ENCODE measurements at regions not wholly inside any gene's neighbourhood (a gene's known extent, or its start where the extent isn't known, plus 50 kb on each side); places are given as distances from the start of the nearest gene placed in this dataset.
"Not testable (repeated sequence)": the region's sequence is repeated elsewhere in the genome, so short reads cannot be mapped to it uniquely, and the experiment has no call there.

DNA sequence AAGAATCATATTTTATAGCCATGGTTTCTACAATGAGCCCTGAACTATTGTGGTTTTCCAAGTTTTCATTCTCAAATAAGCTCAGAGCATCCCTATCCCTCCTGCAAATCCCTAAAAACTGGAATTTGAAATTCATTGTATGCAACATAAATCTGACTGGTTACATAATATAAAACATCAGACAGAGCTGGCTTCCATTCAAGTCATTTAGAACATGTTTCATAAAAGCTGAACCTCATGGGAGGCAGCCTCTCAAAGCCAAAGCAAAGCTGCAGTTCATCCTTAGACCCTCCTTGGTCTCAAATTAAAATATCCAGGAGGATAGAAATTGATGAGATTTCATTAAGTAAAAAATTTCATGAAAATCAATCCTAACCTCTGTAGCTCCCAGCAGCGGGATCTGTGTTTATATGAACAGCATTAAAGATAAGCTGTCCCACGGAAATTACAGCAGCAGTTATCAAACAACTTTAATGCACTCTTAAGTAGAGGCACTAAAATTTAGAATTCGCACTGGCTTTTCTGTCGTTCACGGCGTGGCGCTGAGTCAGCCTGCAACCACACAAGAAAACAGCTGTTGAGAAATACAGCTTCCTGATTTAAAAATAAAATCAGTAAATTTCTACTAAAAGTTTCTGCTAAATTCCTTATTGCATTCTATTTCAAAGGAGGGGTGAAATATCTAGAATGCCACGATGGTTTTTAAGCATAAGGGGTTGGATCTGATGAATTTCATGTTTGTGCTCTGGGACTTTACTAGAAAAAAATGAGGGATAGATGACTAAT lies 99.9 kb upstream of the TIAM1 start:
- Mint-ChIP-seq H3K36me3 (no peaks in the 10 kb centered on the region), H3K4me1 (ENCODE audit: low read depth in 2 of 2) (peaks cover 45 to 58% of the 10 kb centered on the region in 2 donors), H3K9me3 (no peaks in the 10 kb centered on the region), H3K27me3 (no peaks in the 10 kb centered on the region), H3K4me3 (peak overlapping the region; percentile 72), H3K27ac (peak overlapping the region; percentile 76 to 89)
- DNase-seq (ENCODE audit: low spot score) (peak; percentile 64), ATAC-seq (peak; percentile 55 to 78)

DNA sequence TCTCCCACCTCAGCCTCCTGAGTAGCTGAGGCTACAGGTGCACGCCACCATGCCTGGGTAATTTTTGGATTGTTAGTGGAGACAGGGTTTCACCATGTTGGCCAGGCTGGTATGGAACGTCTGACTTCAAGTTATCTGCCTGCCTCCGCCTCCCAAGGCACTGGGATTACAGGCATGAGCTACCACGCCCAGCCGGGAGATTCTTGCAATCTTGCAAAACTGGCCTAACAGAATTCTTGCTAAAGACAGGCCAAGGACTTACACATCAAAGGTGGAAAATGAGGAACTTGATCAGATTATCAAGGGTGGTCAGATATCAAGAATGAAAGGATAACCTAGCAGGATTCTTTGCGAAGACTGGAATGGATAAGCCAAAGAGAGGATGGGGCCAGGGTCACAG lies 98.3 kb upstream of the TIAM1 start:
- H3K27me3 Mint-ChIP-seq, result no peaks in the 10 kb centered on the region
- ATAC-seq (no peak), DNase-seq (ENCODE audit: low spot score) (no peak)
- no peaks in the 10 kb centered on the region for H3K36me3 Mint-ChIP-seq
- H3K4me3 Mint-ChIP-seq, result no peak overlapping the region
- H3K4me1 Mint-ChIP-seq (ENCODE audit: low read depth in 2 of 2), result peaks cover 37 to 49% of the 10 kb centered on the region in 2 donors
- no peaks in the 10 kb centered on the region for H3K9me3 Mint-ChIP-seq
- H3K27ac Mint-ChIP-seq, result no peak overlapping the region

DNA sequence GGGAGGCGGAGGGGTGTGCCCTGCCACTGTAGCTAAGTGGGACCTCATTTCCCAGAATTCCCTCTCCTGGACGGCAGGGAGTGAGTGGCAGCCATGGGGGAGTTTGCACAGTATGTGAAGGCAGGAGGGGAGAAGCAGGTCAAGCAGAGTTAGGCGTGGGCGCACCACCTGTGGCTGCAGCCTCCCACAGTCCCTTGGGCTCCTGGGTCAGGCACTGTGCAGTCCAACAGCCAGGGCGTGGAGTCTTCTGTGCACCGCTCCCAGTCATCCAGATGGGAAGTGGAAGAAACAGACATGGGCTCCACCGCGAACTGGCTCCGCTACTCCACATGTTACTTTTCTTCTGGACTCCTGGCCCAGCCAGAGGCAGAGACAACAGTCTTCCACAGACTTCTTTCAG lies 85.4 kb upstream of the TIAM1 start:
- no peak overlapping the region for H3K4me3 Mint-ChIP-seq
- H3K4me1 Mint-ChIP-seq (ENCODE audit: low read depth in 2 of 2), result peaks cover 8 to 9% of the 10 kb centered on the region in 2 donors
- ATAC-seq, result no peak
- no peak for DNase-seq (ENCODE audit: low spot score)
- no peaks in the 10 kb centered on the region for H3K36me3 Mint-ChIP-seq
- no peaks in the 10 kb centered on the region for H3K9me3 Mint-ChIP-seq
- no peak overlapping the region for H3K27ac Mint-ChIP-seq
- H3K27me3 Mint-ChIP-seq, result no peaks in the 10 kb centered on the region

DNA sequence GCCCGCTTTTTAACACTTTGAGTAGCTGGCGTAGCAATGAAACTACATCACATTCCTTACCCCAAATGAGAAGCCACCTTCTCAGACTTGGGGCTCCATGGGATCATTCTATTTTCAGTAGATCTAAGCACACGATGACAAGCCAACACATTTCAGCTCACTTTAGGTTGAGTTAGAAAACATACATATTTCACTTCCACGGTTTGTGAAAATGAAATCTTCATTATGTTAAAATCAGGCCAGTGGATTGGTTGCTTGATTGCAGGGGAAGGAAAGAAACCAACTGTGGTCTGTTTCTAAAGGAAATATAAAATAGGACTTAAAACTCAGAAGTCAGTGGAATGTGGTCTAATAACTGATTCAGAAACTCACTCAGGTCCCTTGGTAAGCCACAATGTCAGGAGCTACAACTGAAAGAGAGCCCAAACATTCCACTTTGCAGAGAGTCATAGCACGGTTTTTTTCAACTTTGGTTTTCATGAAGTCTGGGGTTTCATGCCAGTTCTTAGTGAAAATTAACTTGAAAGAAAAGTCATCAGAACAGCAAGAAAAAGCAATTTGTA lies 82.3 kb upstream of the TIAM1 start:
- peaks cover 8 to 9% of the 10 kb centered on the region in 2 donors for H3K4me1 Mint-ChIP-seq (ENCODE audit: low read depth in 2 of 2)
- no peaks in the 10 kb centered on the region for H3K9me3 Mint-ChIP-seq
- peak overlapping the region; percentile 40 for H3K4me3 Mint-ChIP-seq
- no peak for DNase-seq (ENCODE audit: low spot score)
- H3K36me3 Mint-ChIP-seq, result no peaks in the 10 kb centered on the region
- no peaks in the 10 kb centered on the region for H3K27me3 Mint-ChIP-seq
- ATAC-seq, result peak; percentile 69 to 74
- H3K27ac Mint-ChIP-seq, result peak overlapping the region; percentile 41 to 44

DNA sequence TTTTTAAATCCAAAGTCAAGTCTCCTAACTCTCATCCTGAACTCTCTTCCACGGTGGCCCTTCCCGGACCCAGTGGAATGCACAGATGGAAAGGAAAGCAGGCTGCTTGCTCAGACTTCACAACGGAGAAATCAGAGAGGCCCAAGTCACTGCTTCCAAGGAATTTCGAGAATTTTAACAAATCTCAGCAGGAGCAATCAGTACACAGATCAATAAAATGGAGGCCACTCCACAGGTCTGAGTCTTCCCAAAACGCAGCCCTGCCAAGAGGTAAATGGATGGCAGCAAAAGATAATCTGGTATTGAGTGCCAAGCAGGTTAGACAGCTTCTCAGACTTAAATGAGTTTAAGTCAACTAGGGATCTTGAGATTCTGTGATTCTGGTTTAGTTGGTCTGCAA lies 81.1 kb upstream of the TIAM1 start:
- no peak for DNase-seq (ENCODE audit: low spot score)
- Mint-ChIP-seq H3K27ac (peak overlapping the region in 1 of 2 donors; percentile 39), H3K9me3 (no peaks in the 10 kb centered on the region), H3K27me3 (no peaks in the 10 kb centered on the region), H3K4me3 (no peak overlapping the region), H3K4me1 (ENCODE audit: low read depth in 2 of 2) (peaks cover 8 to 14% of the 10 kb centered on the region in 2 donors), H3K36me3 (no peaks in the 10 kb centered on the region)
- ATAC-seq, result no peak

DNA sequence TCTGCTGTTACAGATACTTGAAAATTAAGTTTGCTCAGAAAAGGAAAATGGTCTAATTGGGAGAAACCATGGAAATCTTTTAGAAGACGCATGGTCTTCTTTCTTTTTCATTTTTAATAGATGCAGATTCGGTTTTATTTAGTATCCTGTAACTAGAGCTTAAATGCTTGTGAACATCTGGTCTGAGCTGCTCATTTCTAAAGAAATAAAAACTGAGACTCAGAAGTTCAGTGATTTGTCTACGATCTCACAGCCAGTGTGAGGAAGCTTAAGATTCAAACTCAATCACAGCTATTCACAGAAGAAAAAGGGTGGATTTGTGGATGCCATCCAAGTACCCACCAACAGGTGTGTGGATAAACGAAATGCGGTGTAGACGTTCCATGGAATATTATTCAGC lies 80.0 kb upstream of the TIAM1 start:
- H3K4me3 Mint-ChIP-seq, result no peak overlapping the region

DNA sequence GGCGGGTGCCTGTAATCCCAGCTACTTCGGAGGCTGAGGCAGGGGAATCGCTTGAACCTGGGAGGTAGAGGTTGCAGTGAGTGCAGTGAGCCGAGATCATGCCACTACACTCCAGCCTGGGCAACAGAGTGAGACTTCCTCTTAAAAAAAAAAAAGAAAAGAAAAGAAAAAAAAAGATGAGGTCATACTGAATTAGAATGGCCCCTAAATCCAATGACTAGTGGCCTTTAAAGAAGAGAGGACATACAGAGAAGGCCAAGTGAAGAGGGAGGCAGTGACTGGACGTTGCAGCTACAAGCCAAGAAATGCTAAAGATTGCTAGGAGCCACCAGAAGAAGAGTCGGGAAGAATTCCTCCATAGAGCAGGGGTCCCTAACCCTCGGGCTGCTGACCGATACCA lies 76.9 kb upstream of the TIAM1 start:
- peaks cover under 1 to 8% of the 10 kb centered on the region in 2 donors for H3K4me1 Mint-ChIP-seq (ENCODE audit: low read depth in 2 of 2)
- no peaks in the 10 kb centered on the region for H3K36me3 Mint-ChIP-seq
- no peak for ATAC-seq
- H3K9me3 Mint-ChIP-seq, result no peaks in the 10 kb centered on the region
- H3K4me3 Mint-ChIP-seq, result no peak overlapping the region
- H3K27ac Mint-ChIP-seq, result no peak overlapping the region
- no peaks in the 10 kb centered on the region for H3K27me3 Mint-ChIP-seq
- no peak for DNase-seq (ENCODE audit: low spot score)

More for the DNA sequence above, 80.0 kb upstream of the TIAM1 start:
- Mint-ChIP-seq H3K9me3 (no peaks in the 10 kb centered on the region), H3K36me3 (no peaks in the 10 kb centered on the region), H3K4me1 (ENCODE audit: low read depth in 2 of 2) (peaks cover 8 to 15% of the 10 kb centered on the region in 2 donors), H3K27ac (no peak overlapping the region), H3K27me3 (no peaks in the 10 kb centered on the region)
- ATAC-seq, result no peak
- no peak for DNase-seq (ENCODE audit: low spot score)

DNA sequence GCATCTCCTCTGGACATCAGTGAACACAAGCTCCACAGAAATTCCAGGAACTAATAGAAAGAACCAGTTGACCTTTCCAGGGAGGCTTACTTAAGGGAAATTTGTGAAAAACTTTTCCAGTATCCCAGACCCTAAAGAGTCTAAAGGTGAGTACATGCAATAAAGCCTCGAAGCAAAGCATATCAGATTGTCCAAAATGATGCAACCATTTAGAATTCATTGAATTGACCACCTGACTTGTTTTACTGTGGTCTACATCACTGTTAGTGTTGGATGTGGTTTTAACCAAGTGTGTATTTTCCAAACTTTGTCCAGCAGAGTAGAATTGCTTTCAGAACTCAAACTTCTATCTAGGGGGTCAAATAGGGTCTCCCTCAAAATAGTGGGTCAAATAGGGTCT lies 76.3 kb upstream of the TIAM1 start:
- Mint-ChIP-seq H3K4me3 (no peak overlapping the region), H3K9me3 (no peaks in the 10 kb centered on the region), H3K27ac (no peak overlapping the region), H3K4me1 (ENCODE audit: low read depth in 2 of 2) (peaks cover 0 to 6% of the 10 kb centered on the region in 2 donors), H3K36me3 (no peaks in the 10 kb centered on the region), H3K27me3 (no peaks in the 10 kb centered on the region)
- ATAC-seq, result no peak
- no peak for DNase-seq (ENCODE audit: low spot score)

DNA sequence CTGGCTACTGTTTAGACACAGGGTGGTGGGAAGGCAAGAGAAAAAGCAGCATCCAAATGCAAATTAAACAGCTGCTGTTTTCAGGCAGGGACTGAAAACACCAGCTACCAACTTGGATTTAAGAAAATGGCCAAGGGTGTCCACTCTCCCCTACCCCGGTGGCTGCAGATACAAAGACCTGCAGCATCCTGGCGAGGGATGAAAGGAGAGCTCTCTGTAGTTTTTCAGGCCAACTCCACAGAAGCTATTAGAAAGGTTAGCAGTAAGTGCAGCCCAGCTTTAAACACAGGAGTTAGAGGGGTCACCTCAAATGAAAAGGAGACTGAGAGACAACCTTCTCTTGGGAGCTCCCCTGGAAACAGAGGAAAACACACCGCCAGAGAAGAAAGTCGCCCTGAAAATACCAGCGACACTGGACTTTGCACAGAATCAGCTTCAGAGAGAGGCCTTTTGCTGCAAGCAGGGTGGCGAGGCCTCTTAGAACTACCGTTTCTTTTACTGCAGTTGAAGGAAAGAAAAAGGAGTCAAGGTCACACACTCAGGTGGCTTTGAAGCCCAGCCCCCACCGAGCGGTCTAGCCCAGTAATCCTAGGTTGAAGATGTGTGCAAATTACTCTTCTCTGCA lies 74.4 kb upstream of the TIAM1 start:
- DNase-seq (ENCODE audit: low spot score) (no peak), ATAC-seq (no peak)
- no peaks in the 10 kb centered on the region for H3K36me3 Mint-ChIP-seq
- no peak overlapping the region for H3K4me3 Mint-ChIP-seq
- H3K27me3 Mint-ChIP-seq, result no peaks in the 10 kb centered on the region
- no peak overlapping the region for H3K27ac Mint-ChIP-seq
- no peaks in the 10 kb centered on the region for H3K9me3 Mint-ChIP-seq
- peaks cover 0 to 6% of the 10 kb centered on the region in 2 donors for H3K4me1 Mint-ChIP-seq (ENCODE audit: low read depth in 2 of 2)

DNA sequence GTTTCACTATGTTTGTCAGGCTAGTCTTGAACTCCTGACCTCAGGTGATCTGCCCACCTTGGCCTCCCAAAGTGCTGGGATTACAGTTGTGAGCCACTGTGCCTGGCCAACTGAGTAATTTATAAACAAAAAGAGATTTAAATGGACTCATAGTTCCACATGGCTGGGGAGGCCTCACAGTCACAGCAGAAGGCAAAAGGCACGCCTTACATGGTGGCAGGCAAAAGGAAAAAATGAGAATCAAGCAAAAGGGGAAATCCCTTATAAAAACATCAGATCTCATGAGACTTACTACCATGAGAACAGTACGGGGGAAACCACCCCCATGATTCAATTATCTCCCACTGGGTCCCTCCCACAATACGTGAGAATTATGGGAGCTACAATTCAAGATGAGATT lies 73.2 kb upstream of the TIAM1 start:
- ATAC-seq, H3K9me3 Mint-ChIP-seq: not testable (repeated sequence)

DNA sequence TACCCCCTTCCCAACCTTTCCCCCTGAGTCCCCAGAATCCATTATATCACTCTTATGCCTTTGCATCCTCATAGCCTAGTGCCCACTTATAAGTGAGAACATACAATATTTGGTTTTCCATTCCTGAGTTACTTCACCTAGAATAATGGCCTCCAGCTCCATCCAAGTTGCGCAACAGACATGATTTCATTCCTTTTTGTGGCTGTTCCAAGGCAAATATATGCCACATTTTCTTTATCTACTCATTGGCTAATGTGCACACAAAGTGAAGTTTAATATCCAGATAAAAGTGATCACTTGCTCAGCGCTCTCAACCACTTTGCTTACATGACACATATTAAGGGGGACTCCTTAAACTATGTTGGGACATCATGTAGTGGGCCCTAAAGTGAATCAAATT lies 72.4 kb upstream of the TIAM1 start:
- no peaks in the 10 kb centered on the region for H3K27me3 Mint-ChIP-seq
- H3K4me3 Mint-ChIP-seq, result no peak overlapping the region
- no peaks in the 10 kb centered on the region for H3K36me3 Mint-ChIP-seq
- ATAC-seq (no peak), DNase-seq (ENCODE audit: low spot score) (no peak)
- H3K27ac Mint-ChIP-seq, result no peak overlapping the region
- no peaks in the 10 kb centered on the region for H3K9me3 Mint-ChIP-seq
- peaks cover 0 to 6% of the 10 kb centered on the region in 2 donors for H3K4me1 Mint-ChIP-seq (ENCODE audit: low read depth in 2 of 2)

More for the DNA sequence above, 73.2 kb upstream of the TIAM1 start:
- H3K27ac Mint-ChIP-seq, result peak overlapping the region in 1 of 2 donors; percentile 68
- not testable (repeated sequence) for H3K27me3 Mint-ChIP-seq; DNase-seq (ENCODE audit: low spot score); H3K4me3 Mint-ChIP-seq; H3K4me1 Mint-ChIP-seq (ENCODE audit: low read depth in 2 of 2); H3K36me3 Mint-ChIP-seq

DNA sequence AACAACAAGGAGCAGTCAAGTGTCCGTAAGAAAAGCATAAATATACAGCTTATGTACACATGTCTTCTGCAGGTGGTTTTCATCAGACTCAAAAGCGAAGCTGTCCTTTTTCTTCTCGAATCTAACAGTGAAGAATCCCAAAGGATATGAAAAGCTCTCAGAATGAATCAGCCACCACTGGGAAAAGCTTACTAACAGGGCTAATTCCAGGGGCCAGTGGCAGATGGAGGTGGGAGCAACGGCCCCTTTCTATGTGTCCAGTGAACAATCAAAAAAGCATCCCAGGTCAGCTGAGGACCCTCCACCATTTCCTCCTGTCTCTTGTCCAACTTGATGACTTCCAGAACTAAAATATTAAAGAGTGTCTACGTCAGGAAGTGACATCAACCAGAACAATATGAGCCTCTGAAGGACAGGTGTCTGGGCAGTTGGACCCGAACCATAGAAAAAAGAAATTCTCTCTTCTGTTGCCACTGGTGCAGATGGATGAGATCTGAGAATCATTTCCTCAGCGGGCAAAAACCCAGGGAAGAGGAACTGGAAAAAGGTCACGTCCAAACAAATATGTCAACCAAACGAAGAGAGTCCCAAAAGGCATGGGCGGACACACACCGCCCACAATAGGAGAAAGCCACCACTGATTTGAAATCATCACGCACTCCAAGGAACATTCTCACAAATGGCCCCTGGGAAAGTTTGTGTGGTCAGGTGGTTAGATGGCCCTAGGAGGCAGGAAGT lies 70.4 kb upstream of the TIAM1 start:
- no peaks in the 10 kb centered on the region for H3K27me3 Mint-ChIP-seq
- no peaks in the 10 kb centered on the region for H3K9me3 Mint-ChIP-seq
- no peak overlapping the region for H3K27ac Mint-ChIP-seq
- H3K4me1 Mint-ChIP-seq (ENCODE audit: low read depth in 2 of 2), result no peaks in the 10 kb centered on the region
- no peaks in the 10 kb centered on the region for H3K36me3 Mint-ChIP-seq
- H3K4me3 Mint-ChIP-seq, result no peak overlapping the region
- no peak for DNase-seq (ENCODE audit: low spot score)
- ATAC-seq, result no peak

DNA sequence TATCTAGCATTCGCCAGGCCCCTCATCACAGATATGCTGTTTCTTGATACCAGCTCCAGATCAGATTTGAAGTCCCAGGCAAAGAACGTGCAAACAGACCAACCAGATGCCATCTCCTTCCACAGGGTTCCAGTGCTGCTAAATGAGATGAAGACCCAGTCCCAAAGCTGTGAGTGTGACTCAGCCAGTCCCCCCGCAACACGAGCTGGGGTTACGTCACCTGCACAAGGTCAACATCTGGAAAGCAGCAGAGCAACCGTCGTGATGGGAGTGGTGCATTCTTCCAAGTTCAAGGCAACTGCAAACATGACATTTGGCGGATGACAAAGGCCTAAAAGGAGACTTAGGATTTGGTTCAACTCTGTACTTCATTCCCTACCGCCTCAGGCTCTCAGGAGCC lies 69.6 kb upstream of the TIAM1 start:
- Mint-ChIP-seq H3K4me1 (ENCODE audit: low read depth in 2 of 2) (no peaks in the 10 kb centered on the region), H3K4me3 (no peak overlapping the region), H3K27me3 (no peaks in the 10 kb centered on the region), H3K36me3 (no peaks in the 10 kb centered on the region), H3K9me3 (no peaks in the 10 kb centered on the region), H3K27ac (no peak overlapping the region)
- ATAC-seq (no peak), DNase-seq (ENCODE audit: low spot score) (no peak)

Measured in natural killer cell treated with Interleukin-12 subunit alpha and Interleukin-12 subunit beta and Interleukin-15 and Interleukin-18, amount 100 ng/mL, for 72 hours (primary cell).